HG02840 (cell line): ENCODE measurements at regions not wholly inside any gene's neighbourhood (a gene's known extent, or its start where the extent isn't known, plus 50 kb on each side); places are given as distances from the start of the nearest gene placed in this dataset.
"Not testable (repeated sequence)": the region's sequence is repeated elsewhere in the genome, so short reads cannot be mapped to it uniquely, and the experiment has no call there.

Experiments used
- ATAC-seq: cut with Tn5 transposase; IDR thresholded peaks from one replicate; pipeline ENCODE4 v1.9.1; 2021; ENCODE audit warnings: mild to moderate bottlenecking, moderate library complexity, moderate number of reproducible peaks; ENCODE audit not compliant: unreplicated experiment, low FRiP score

DNA sequence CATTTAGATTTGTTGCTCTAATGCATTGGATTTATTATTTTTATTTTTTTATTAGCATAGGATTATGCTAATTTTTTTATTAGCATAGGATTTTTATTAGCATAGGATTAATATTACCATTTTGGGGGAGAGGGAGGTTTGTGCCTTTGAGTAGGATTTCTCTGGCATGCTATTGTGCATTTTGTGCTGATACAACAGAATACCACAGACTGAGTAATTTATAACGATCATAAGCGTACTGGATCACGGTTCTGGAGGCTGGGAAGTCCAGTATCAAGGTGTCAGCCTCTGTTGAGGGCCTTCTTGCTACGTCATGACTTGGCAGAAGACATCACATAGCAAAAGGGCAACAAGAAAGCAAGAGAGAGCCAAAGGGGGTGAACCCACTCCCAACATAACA is 187.5 kb downstream of the XPNPEP1 start:
- ATAC-seq: no peak

- no peak for ATAC-seq
Observed at GRCh38 chr10:109732254-109732965, 190.9 kb downstream of the XPNPEP1 start.

DNA sequence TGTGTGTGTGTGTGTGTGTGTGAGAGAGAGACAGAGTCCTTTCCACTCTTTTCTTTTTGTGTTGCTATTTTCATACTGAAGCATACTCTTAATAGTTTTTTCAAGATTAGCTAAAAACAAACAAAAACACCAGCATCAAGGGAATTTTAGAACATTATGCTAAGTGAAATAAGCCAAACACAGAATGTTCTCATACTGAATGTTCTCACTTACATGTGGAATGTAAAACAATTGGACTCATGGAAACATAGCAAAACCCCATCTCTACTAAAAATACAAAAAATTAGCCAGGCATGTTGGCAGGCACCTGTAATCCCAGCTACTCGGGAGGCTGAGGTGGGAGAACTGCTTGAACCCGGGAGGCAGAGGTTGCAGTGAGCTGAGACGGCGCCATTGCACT is 193.4 kb downstream of the XPNPEP1 start:
- not testable (repeated sequence) for ATAC-seq

DNA sequence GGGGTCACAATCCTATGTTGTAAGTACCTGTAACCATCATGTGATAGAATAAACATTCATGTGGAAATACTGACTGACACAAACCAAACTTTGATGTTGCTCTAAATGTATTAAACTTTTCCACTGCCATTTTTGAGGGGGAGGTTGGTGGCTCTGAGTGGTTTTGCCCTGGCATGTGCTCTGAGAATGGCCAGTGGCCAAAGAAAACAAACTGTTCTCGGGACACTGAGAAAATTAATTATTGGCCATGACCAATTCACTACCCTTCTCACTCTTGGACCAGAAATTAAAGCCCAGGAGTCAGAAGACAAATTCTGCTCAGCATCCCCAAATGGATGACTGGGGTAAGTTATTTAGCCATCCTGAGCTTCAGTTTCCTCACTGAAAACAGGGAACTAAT is 195.9 kb downstream of the XPNPEP1 start:
- no peak for ATAC-seq

DNA sequence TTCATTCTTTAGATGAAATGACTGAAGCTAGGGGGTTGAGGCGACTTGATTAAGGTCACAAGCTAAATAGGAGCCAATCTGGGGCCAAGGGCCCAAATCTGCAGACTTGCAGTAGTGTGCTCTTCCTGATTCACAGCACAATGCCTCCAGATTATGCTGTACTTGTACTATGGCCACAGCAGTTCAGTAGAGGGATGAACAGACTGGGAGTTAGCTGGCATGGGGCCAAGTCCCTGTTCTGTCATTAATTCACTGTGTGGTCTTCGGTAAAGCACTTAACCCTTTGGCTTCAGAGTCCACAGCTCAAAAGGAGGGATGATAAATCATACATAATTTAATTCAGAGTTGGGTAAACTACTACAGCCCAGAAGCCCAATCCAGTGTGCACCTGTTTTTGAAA is 196.8 kb downstream of the XPNPEP1 start:
- no peak for ATAC-seq

GRCh38 chr10:109723305-109723704 is 200.0 kb downstream of the XPNPEP1 start:
- no peak for ATAC-seq

- no peak for ATAC-seq
Observed at GRCh38 chr10:109721453-109722064, 201.8 kb downstream of the XPNPEP1 start.

DNA sequence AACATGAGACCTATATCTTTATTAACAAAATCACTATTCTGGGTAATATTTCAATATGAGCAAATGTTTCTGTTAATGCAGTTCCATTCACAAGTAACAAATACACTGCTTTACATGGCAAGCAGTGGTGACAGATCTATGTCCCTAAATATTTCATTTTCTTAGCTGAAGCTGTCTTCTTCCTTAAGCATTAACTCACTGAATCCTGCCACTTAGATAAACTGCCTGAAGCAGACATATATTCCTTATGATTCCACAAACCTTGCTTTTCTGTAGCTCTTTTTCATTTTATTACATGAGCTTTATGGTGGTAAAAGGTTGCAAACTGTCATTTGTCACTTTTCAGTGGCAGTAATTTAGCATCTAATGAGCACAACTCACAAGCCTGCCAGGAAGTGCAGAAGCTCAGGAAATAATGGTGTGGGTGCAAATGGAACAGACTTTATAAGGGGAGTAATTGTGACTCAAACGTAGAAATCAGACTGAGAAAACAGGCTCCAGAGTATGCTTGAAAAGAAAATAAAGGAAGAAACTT is 217.2 kb downstream of the XPNPEP1 start:
- ATAC-seq: no peak

- ATAC-seq: no peak
Observed at GRCh38 chr10:109701633-109702215, 221.6 kb downstream of the XPNPEP1 start.

GRCh38 chr10:109698882-109699664 is 224.2 kb downstream of the XPNPEP1 start:
- ATAC-seq: no peak

GRCh38 chr10:109698086-109698485 is 225.2 kb downstream of the XPNPEP1 start:
- ATAC-seq: no peak

- ATAC-seq: no peak
Observed at GRCh38 chr10:109696981-109697775, 226.1 kb downstream of the XPNPEP1 start.

DNA sequence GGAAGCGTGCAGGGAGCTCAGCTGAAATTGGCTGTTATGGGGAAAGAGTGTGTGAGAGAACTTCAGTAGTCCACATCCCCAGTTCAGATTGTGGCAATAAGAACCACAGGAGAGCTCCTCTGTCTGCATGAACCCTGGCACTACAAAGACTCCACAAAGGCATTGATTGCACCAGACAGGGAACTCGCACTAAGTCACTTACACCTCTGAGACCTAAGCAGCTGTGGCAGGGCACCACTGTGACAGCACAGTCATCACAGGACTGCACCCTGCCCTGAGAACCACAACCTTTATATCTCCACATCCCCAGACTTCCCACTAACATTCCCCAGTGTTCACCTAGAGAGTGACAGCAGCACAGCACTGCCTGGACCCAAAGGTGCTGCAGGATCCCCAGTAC is 226.8 kb downstream of the XPNPEP1 start:
- no peak for ATAC-seq

- no peak for ATAC-seq
Observed at GRCh38 chr10:109695988-109696387, 227.3 kb downstream of the XPNPEP1 start.

GRCh38 chr10:109689785-109690184 is 233.5 kb downstream of the XPNPEP1 start:
- ATAC-seq: no peak

GRCh38 chr10:109679478-109679877 is 243.8 kb downstream of the XPNPEP1 start:
- ATAC-seq: no peak

DNA sequence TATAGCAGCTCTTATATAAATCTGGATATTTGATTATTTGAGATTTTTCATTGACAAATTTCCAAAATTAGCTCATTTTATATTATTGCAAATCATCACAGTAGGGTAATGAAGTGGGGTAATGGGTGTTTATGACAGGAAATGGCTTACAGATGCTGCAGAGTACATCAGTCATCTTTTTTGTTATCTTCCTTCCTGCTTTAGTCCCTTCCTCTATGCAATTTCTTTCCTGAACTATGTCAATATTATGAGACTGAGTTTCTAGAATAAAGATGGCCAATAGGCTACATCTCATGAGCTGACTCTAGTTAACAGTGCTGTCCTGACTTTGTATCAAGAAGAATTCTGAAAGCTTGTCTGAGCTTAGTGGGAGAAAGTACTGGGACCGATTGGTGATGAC is 244.5 kb downstream of the XPNPEP1 start:
- no peak for ATAC-seq

DNA sequence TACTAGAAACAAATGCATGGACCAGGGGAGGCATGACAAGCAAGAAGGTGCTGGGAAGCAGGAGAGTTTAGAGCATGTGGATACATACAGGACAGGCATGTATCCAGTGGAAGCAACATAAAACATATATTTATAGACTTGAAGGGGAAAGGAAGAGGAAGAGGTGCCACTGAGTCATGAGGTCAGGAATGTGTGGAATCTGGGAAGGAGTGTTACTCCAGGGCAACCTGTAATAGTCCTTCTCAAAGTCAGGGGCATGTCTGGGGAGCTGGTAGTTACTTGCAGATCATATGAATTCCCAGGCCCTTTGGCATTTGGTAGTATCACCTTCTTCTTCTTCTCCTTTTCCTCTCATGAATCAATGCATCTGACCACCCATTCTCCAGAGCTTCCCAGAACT is 246.6 kb downstream of the XPNPEP1 start:
- ATAC-seq: no peak

DNA sequence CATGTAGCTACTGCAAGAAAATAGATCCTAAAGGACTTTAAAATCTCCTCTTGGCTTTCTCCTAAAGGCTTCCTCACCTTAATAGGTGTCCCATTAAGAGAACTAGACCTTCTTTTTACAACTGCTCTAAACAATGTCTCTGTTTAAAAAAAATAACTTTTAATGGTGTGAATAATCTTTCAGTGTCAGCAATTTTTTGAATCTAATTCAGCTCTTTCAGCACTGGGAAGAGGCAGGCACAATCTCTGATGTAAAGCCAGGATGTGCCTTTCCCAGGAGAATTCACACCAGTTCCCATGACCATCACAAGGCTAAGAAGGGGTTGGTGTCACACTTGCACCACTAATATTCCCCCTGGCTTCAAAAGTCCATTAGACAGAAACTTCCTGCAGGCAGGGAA is 254.6 kb downstream of the XPNPEP1 start:
- no peak for ATAC-seq

DNA sequence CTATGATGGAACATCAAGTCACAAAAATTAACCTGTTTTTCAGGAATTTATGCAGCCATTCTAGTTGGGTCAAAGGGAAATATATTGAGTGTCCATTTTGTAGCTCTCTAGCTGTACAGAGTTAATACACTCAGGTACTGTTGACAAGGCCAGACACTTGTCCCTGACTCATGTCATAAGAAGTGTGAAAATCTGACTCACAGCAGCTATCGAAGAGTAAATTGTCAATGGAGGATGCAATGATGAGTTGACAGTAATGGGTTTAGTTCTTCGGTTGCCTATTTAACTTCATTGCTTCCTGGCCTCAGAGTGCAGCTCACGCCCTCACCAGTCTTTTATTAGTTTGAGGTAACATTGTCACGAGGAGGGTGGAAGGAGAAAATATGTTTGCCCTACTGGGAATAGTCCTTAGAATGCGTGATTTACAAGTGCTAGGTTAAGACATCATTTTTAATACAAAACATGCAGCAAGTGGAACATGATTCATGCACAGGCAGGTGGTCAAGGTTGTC is 255.1 kb downstream of the XPNPEP1 start:
- no peak for ATAC-seq
